GM23338 (cell line): ENCODE measurements at regions not wholly inside any gene's neighbourhood (a gene's known extent, or its start where the extent isn't known, plus 50 kb on each side); places are given as distances from the start of the nearest gene placed in this dataset.

Experiments
- ATAC-seq: fragments of 200-7000 bp; cut with Tn5 transposase; 3 replicates; pipeline ENCODE4 v1.9.1; 2020
- DNase-seq: peaks from one replicate; pipeline ENCODE4 v3.0.0-alpha.2; 2015; ENCODE audit warnings: low spot score
- H2AFZ ChIP-seq: fragments of 200-600 bp; sonication (generic); 2 replicates; pipeline ENCODE4 v1.8.0; 2016; ENCODE audit warnings: antibody characterized with exemption, mild to moderate bottlenecking, moderate library complexity
- H3F3A ChIP-seq: fragments of 200-600 bp; sonication (generic); replicated peaks from 2 replicates; pipeline ENCODE4 v1.8.0; 2017; ENCODE audit warnings: antibody characterized with exemption, mixed run types, low read depth
- H3K27ac ChIP-seq: fragments of 200-600 bp; sonication (generic); 2 replicates; pipeline ENCODE4 v1.6.1; 2016; ENCODE audit warnings: low read depth
- H3K27me3 ChIP-seq: fragments of 200-600 bp; sonication (generic); 2 replicates; pipeline ENCODE4 v1.8.0; 2016; ENCODE audit warnings: mild to moderate bottlenecking, mixed run types, moderate library complexity; ENCODE audit not compliant: insufficient read depth
- H3K36me3 ChIP-seq: fragments of 200-600 bp; sonication (generic); 2 replicates; pipeline ENCODE4 v1.8.0; 2016; ENCODE audit warnings: mild to moderate bottlenecking; ENCODE audit not compliant: insufficient read depth
- H3K4me1 ChIP-seq: fragments of 200-600 bp; sonication (generic); 2 replicates; pipeline ENCODE4 v1.8.0; 2016; ENCODE audit warnings: mild to moderate bottlenecking, moderate library complexity; ENCODE audit not compliant: insufficient read depth
- H3K4me2 ChIP-seq: fragments of 200-600 bp; sonication (generic); 2 replicates; pipeline ENCODE4 v1.7.1; 2017; ENCODE audit warnings: mixed run types
- H3K4me3 ChIP-seq: fragments of 200-600 bp; sonication (generic); 2 replicates; pipeline ENCODE4 v1.6.1; 2016; ENCODE audit warnings: mixed run types
- H3K79me2 ChIP-seq: fragments of 200-600 bp; sonication (generic); replicated peaks from 2 replicates; pipeline ENCODE4 v1.8.0; 2017; ENCODE audit warnings: mild to moderate bottlenecking; ENCODE audit not compliant: insufficient read depth
- H3K9me2 ChIP-seq: fragments of 200-600 bp; sonication (generic); 2 replicates; pipeline ENCODE4 v1.8.0; 2017; ENCODE audit not compliant: insufficient read depth
- H4K20me1 ChIP-seq: fragments of 200-600 bp; sonication (generic); replicated peaks from 2 replicates; pipeline ENCODE4 v1.8.0; 2017; ENCODE audit warnings: mild to moderate bottlenecking; ENCODE audit not compliant: insufficient read depth
- H3K27ac Mint-ChIP-seq: 2 replicates; pipeline ENCODE4 v1.8.0; 2020; ENCODE audit warnings: inconsistent platforms, mild to moderate bottlenecking, moderate library complexity, mixed read lengths
- H3K27me3 Mint-ChIP-seq: 3 replicates; pipeline ENCODE4 v1.8.0; 2022; ENCODE audit warnings: low read depth, mild to moderate bottlenecking, moderate library complexity, mixed read lengths, inconsistent platforms; ENCODE audit not compliant: insufficient read depth, poor library complexity
- H3K36me3 Mint-ChIP-seq: 3 replicates; pipeline ENCODE4 v1.8.0; 2021; ENCODE audit warnings: low read depth, mild to moderate bottlenecking, inconsistent platforms, moderate library complexity, mixed read lengths
- H3K4me1 Mint-ChIP-seq: 3 replicates; pipeline ENCODE4 v1.8.0; 2020; ENCODE audit warnings: mild to moderate bottlenecking, inconsistent platforms, mixed read lengths
- H3K4me3 Mint-ChIP-seq: 3 replicates; pipeline ENCODE4 v1.8.0; 2021; ENCODE audit warnings: moderate library complexity, mild to moderate bottlenecking, inconsistent platforms, mixed read lengths
- H3K9me3 Mint-ChIP-seq: 3 replicates; pipeline ENCODE4 v1.8.0; 2020; ENCODE audit warnings: moderate library complexity, mild to moderate bottlenecking, inconsistent platforms, mixed read lengths
- EZH2 ChIP-seq: fragments of 200-600 bp; sonication (generic); IDR thresholded peaks from one replicate; pipeline ENCODE4 v1.8.0; 2017; ENCODE audit warnings: antibody characterized with exemption, mild to moderate bottlenecking, low read depth; ENCODE audit not compliant: unreplicated experiment
- EZH2phosphoT487 ChIP-seq: fragments of 200-600 bp; sonication (generic); IDR thresholded peaks from one replicate; pipeline ENCODE4 v1.8.1; 2018; ENCODE audit warnings: antibody characterized with exemption; ENCODE audit not compliant: unreplicated experiment
- JUNB ChIP-seq: IDR thresholded peaks from one replicate; pipeline ENCODE4 v1.6.1; 2016; ENCODE audit warnings: antibody characterized with exemption; ENCODE audit not compliant: unreplicated experiment
- NANOG ChIP-seq: IDR thresholded peaks from 2 replicates; pipeline ENCODE4 v1.6.1; 2016; ENCODE audit warnings: antibody characterized with exemption, borderline replicate concordance
- POLR2AphosphoS5 ChIP-seq: IDR thresholded peaks from 2 replicates; pipeline ENCODE4 v1.6.1; 2016; ENCODE audit warnings: antibody characterized with exemption, low read depth
- ZNF331 ChIP-seq: fragments of 250-450 bp; sonication (Bioruptor Pico); IDR thresholded peaks from 2 replicates; pipeline ENCODE4 v1.5.0; 2020; ENCODE audit warnings: low read depth, mild to moderate bottlenecking, moderate library complexity
- TF ChIP-seq, protein P1 (sequence below): IDR thresholded peaks from 2 replicates; pipeline ENCODE4 v1.6.1; 2016; ENCODE audit warnings: antibody characterized with exemption
- TF ChIP-seq, protein P2 (sequence below), 2 experiments: fragments of 200-600 bp in 1 of 2; sonication (generic) in 1 of 2; conservative IDR thresholded peaks; 2 replicates each; pipeline versions ENCODE4 v1.5.1 to v1.6.1; 2016 to 2017; ENCODE audit warnings: antibody characterized with exemption in 2 of 2, low read depth in 2 of 2, mild to moderate bottlenecking in 2 of 2, moderate library complexity in 1 of 2
- TF ChIP-seq, protein P3 (sequence below): IDR thresholded peaks from one replicate; pipeline ENCODE4 v1.6.1; 2018; ENCODE audit warnings: antibody characterized with exemption; ENCODE audit not compliant: unreplicated experiment
- TF ChIP-seq, protein P4 (sequence below): fragments of 250-450 bp; sonication (Bioruptor Pico); IDR thresholded peaks from 2 replicates; pipeline ENCODE4 v1.5.0; 2020; ENCODE audit warnings: mild to moderate bottlenecking, moderate library complexity

DNA sequence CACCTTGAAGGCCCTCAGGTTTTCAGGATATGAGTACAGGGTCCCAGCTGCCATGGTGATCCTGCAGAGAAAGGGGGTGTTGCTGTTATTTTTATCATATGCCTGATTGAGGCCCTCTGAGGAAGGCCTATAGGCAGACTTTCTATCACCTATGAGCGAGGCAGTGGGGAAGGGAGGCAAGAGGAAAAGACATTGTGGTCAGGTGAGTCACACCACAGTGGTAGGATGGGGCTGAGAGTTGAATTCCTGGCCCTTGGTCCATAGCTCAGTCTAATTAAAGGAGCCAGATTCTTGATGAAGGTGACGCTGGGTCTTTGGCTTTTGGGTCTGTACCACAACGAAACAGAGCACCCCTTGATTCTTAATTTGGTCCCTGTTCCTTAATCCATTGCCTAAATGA, 72.7 kb downstream of the ZNF621 start:
- Histone ChIP-seq H3K27ac (no peak overlapping the region), H3K27me3 (no peaks in the 10 kb centered on the region), H3F3A (no peaks in the 10 kb centered on the region), H4K20me1 (no peaks in the 10 kb centered on the region), H3K4me2 (no peak overlapping the region), H3K79me2 (no peaks in the 10 kb centered on the region), H3K4me3 (no peak overlapping the region), H3K9me2 (0 out of 2 replicates have a peak, but pooled peaks cover 7% of the 10 kb centered on the region), H2AFZ (no peak overlapping the region), H3K4me1 (no peaks in the 10 kb centered on the region), H3K36me3 (no peaks in the 10 kb centered on the region)
- Mint-ChIP-seq H3K9me3 (no peaks in the 10 kb centered on the region; the same call in 2 of the 3 replicates), H3K4me3 (no peak overlapping the region), H3K36me3 (no peaks in the 10 kb centered on the region), H3K27me3 (no peaks in the 10 kb centered on the region), H3K4me1 (no peaks in the 10 kb centered on the region), H3K27ac (no peak overlapping the region)
- ATAC-seq = no peak
- DNase-seq = no peak
- TF ChIP-seq POLR2AphosphoS5 (no peak), JUNB (no peak)

DNA sequence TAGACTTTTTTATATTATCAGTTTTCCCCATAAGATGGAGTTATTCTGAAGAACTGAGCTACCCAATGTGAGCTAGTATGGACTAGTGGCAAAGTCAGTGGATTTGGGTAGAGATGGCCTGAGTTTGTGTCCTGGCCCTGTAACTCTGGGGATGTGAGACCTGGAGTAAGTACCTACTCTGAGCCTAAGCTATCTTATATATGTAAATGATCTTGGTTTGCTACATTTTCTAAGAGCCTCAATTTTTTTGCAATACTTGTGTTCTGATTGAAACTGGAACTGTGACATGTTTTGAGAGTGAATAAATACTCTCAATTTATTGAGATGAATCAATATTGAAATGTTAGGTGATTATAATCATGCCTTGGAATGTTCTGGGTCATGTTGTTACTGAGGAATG, 73.6 kb downstream of the ZNF621 start:
- Mint-ChIP-seq H3K27ac (no peak overlapping the region), H3K27me3 (no peaks in the 10 kb centered on the region), H3K36me3 (no peaks in the 10 kb centered on the region), H3K4me1 (no peaks in the 10 kb centered on the region), H3K4me3 (no peak overlapping the region), H3K9me3 (no peaks in the 10 kb centered on the region; the same call in 2 of the 3 replicates)
- no peak overlapping the region for H3K4me3 ChIP-seq
- no peaks in the 10 kb centered on the region for H4K20me1 ChIP-seq
- no peak overlapping the region for H3K4me2 ChIP-seq
- DNase-seq (no peak), ATAC-seq (no peak)
- H3K4me1 ChIP-seq = no peaks in the 10 kb centered on the region
- H3K79me2 ChIP-seq = no peaks in the 10 kb centered on the region
- H3K9me2 ChIP-seq = 0 out of 2 replicates have a peak, but pooled peaks cover 7% of the 10 kb centered on the region
- H2AFZ ChIP-seq = no peak overlapping the region
- no peaks in the 10 kb centered on the region for H3K27me3 ChIP-seq
- H3F3A ChIP-seq = no peaks in the 10 kb centered on the region
- no peak overlapping the region for H3K27ac ChIP-seq
- no peaks in the 10 kb centered on the region for H3K36me3 ChIP-seq
- TF ChIP-seq, protein P1, sequence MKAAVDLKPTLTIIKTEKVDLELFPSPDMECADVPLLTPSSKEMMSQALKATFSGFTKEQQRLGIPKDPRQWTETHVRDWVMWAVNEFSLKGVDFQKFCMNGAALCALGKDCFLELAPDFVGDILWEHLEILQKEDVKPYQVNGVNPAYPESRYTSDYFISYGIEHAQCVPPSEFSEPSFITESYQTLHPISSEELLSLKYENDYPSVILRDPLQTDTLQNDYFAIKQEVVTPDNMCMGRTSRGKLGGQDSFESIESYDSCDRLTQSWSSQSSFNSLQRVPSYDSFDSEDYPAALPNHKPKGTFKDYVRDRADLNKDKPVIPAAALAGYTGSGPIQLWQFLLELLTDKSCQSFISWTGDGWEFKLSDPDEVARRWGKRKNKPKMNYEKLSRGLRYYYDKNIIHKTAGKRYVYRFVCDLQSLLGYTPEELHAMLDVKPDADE = no peak
- no peak for TF ChIP-seq ZNF331
- TF ChIP-seq, protein P2, sequence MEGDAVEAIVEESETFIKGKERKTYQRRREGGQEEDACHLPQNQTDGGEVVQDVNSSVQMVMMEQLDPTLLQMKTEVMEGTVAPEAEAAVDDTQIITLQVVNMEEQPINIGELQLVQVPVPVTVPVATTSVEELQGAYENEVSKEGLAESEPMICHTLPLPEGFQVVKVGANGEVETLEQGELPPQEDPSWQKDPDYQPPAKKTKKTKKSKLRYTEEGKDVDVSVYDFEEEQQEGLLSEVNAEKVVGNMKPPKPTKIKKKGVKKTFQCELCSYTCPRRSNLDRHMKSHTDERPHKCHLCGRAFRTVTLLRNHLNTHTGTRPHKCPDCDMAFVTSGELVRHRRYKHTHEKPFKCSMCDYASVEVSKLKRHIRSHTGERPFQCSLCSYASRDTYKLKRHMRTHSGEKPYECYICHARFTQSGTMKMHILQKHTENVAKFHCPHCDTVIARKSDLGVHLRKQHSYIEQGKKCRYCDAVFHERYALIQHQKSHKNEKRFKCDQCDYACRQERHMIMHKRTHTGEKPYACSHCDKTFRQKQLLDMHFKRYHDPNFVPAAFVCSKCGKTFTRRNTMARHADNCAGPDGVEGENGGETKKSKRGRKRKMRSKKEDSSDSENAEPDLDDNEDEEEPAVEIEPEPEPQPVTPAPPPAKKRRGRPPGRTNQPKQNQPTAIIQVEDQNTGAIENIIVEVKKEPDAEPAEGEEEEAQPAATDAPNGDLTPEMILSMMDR (conservative IDR thresholded peaks at IDR 0.05; ENCODE audit: low read depth in 2 of 2) = no peak
- TF ChIP-seq, protein P3, sequence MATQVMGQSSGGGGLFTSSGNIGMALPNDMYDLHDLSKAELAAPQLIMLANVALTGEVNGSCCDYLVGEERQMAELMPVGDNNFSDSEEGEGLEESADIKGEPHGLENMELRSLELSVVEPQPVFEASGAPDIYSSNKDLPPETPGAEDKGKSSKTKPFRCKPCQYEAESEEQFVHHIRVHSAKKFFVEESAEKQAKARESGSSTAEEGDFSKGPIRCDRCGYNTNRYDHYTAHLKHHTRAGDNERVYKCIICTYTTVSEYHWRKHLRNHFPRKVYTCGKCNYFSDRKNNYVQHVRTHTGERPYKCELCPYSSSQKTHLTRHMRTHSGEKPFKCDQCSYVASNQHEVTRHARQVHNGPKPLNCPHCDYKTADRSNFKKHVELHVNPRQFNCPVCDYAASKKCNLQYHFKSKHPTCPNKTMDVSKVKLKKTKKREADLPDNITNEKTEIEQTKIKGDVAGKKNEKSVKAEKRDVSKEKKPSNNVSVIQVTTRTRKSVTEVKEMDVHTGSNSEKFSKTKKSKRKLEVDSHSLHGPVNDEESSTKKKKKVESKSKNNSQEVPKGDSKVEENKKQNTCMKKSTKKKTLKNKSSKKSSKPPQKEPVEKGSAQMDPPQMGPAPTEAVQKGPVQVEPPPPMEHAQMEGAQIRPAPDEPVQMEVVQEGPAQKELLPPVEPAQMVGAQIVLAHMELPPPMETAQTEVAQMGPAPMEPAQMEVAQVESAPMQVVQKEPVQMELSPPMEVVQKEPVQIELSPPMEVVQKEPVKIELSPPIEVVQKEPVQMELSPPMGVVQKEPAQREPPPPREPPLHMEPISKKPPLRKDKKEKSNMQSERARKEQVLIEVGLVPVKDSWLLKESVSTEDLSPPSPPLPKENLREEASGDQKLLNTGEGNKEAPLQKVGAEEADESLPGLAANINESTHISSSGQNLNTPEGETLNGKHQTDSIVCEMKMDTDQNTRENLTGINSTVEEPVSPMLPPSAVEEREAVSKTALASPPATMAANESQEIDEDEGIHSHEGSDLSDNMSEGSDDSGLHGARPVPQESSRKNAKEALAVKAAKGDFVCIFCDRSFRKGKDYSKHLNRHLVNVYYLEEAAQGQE = no peak
- no peak for TF ChIP-seq NANOG
- no peak for TF ChIP-seq JUNB
- no peak for TF ChIP-seq EZH2
- TF ChIP-seq EZH2phosphoT487 = no peak
- TF ChIP-seq, protein P4, sequence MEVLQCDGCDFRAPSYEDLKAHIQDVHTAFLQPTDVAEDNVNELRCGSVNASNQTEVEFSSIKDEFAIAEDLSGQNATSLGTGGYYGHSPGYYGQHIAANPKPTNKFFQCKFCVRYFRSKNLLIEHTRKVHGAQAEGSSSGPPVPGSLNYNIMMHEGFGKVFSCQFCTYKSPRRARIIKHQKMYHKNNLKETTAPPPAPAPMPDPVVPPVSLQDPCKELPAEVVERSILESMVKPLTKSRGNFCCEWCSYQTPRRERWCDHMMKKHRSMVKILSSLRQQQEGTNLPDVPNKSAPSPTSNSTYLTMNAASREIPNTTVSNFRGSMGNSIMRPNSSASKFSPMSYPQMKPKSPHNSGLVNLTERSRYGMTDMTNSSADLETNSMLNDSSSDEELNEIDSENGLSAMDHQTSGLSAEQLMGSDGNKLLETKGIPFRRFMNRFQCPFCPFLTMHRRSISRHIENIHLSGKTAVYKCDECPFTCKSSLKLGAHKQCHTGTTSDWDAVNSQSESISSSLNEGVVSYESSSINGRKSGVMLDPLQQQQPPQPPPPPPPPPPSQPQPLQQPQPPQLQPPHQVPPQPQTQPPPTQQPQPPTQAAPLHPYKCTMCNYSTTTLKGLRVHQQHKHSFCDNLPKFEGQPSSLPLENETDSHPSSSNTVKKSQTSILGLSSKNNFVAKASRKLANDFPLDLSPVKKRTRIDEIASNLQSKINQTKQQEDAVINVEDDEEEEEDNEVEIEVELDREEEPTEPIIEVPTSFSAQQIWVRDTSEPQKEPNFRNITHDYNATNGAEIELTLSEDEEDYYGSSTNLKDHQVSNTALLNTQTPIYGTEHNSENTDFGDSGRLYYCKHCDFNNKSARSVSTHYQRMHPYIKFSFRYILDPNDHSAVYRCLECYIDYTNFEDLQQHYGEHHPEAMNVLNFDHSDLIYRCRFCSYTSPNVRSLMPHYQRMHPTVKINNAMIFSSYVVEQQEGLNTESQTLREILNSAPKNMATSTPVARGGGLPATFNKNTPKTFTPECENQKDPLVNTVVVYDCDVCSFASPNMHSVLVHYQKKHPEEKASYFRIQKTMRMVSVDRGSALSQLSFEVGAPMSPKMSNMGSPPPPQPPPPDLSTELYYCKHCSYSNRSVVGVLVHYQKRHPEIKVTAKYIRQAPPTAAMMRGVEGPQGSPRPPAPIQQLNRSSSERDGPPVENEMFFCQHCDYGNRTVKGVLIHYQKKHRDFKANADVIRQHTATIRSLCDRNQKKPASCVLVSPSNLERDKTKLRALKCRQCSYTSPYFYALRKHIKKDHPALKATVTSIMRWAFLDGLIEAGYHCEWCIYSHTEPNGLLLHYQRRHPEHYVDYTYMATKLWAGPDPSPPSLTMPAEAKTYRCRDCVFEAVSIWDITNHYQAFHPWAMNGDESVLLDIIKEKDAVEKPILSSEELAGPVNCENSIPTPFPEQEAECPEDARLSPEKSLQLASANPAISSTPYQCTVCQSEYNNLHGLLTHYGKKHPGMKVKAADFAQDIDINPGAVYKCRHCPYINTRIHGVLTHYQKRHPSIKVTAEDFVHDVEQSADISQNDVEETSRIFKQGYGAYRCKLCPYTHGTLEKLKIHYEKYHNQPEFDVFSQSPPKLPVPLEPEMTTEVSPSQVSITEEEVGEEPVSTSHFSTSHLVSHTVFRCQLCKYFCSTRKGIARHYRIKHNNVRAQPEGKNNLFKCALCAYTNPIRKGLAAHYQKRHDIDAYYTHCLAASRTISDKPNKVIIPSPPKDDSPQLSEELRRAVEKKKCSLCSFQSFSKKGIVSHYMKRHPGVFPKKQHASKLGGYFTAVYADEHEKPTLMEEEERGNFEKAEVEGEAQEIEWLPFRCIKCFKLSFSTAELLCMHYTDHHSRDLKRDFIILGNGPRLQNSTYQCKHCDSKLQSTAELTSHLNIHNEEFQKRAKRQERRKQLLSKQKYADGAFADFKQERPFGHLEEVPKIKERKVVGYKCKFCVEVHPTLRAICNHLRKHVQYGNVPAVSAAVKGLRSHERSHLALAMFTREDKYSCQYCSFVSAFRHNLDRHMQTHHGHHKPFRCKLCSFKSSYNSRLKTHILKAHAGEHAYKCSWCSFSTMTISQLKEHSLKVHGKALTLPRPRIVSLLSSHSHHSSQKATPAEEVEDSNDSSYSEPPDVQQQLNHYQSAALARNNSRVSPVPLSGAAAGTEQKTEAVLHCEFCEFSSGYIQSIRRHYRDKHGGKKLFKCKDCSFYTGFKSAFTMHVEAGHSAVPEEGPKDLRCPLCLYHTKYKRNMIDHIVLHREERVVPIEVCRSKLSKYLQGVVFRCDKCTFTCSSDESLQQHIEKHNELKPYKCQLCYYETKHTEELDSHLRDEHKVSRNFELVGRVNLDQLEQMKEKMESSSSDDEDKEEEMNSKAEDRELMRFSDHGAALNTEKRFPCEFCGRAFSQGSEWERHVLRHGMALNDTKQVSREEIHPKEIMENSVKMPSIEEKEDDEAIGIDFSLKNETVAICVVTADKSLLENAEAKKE (CRISPR knock-in tag) = no peak
